ENCODE measurements at regions not wholly inside any gene's neighbourhood (a gene's known extent, or its start where the extent isn't known, plus 50 kb on each side); places are given as distances from the start of the nearest gene placed in this dataset.

DNA sequence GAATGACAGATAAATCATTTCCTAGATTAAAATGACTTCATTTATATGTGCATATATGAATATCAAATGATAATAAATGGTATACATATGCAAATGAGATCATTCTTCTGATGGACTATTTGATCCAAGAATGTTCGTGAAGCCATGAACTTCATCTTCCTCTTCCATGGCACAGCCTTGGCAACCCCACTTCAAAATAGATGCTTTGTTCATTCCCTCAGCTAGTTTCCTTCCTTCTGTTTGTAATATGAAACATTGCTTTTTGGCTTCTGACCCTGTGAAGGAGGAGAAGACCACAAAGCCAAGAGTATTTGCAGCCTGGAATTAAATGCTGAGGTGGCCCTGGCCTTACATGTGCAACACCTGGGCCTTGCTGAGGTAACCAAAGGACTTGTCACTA is 106.8 kb upstream of the LIFR start:
- CTCF ChIA-PET: interaction anchor here (1.2 kb wide), 1 partner anchor 222 kb away, joined by 3 read pairs; no protein-coding TSS in a partner anchor
- Histone ChIP-seq H3K27me3 (ENCODE audit: control insufficient read depth in 1 of 2, insufficient read depth in 2 of 2, low read length in 2 of 2) (peaks cover 3 to 21% of the 10 kb centered on the region in 2 experiments), H3K9me3 (ENCODE audit: control insufficient read depth in 1 of 2, insufficient read depth in 1 of 2, low read length in 2 of 2) (no peaks in the 10 kb centered on the region), H3K4me1 (ENCODE audit: insufficient read depth, low read length) (no peaks in the 10 kb centered on the region), H3K27ac (ENCODE audit: low read depth in 1 of 2, low read length in 2 of 2) (no peak overlapping the region), H3K4me3 (ENCODE audit: low read length) (no peak overlapping the region), H3K36me3 (ENCODE audit: insufficient read depth, low read length) (no peaks in the 10 kb centered on the region)
- POLR2A ChIA-PET: no interaction called here
- H3K36me3 Mint-ChIP-seq (ENCODE audit: low read depth): no peaks in the 10 kb centered on the region
- TF ChIP-seq, protein P1, sequence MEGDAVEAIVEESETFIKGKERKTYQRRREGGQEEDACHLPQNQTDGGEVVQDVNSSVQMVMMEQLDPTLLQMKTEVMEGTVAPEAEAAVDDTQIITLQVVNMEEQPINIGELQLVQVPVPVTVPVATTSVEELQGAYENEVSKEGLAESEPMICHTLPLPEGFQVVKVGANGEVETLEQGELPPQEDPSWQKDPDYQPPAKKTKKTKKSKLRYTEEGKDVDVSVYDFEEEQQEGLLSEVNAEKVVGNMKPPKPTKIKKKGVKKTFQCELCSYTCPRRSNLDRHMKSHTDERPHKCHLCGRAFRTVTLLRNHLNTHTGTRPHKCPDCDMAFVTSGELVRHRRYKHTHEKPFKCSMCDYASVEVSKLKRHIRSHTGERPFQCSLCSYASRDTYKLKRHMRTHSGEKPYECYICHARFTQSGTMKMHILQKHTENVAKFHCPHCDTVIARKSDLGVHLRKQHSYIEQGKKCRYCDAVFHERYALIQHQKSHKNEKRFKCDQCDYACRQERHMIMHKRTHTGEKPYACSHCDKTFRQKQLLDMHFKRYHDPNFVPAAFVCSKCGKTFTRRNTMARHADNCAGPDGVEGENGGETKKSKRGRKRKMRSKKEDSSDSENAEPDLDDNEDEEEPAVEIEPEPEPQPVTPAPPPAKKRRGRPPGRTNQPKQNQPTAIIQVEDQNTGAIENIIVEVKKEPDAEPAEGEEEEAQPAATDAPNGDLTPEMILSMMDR (IDR thresholded peaks at IDR 0.05): no peak
- no peaks in the 10 kb centered on the region for H3K9me3 Mint-ChIP-seq
- intact Hi-C loops (cut with DNase I, micrococcal nuclease): no loop called here
- H3K4me1 Mint-ChIP-seq (ENCODE audit: low read depth): no peaks in the 10 kb centered on the region
- H3K27ac Mint-ChIP-seq: no peak overlapping the region
- DNase-seq (no peak), ATAC-seq (ENCODE audit: poor library complexity) (no peak)
- H3K4me3 Mint-ChIP-seq: no peak overlapping the region
- H3K27me3 Mint-ChIP-seq: peaks cover 61% of the 10 kb centered on the region

DNA sequence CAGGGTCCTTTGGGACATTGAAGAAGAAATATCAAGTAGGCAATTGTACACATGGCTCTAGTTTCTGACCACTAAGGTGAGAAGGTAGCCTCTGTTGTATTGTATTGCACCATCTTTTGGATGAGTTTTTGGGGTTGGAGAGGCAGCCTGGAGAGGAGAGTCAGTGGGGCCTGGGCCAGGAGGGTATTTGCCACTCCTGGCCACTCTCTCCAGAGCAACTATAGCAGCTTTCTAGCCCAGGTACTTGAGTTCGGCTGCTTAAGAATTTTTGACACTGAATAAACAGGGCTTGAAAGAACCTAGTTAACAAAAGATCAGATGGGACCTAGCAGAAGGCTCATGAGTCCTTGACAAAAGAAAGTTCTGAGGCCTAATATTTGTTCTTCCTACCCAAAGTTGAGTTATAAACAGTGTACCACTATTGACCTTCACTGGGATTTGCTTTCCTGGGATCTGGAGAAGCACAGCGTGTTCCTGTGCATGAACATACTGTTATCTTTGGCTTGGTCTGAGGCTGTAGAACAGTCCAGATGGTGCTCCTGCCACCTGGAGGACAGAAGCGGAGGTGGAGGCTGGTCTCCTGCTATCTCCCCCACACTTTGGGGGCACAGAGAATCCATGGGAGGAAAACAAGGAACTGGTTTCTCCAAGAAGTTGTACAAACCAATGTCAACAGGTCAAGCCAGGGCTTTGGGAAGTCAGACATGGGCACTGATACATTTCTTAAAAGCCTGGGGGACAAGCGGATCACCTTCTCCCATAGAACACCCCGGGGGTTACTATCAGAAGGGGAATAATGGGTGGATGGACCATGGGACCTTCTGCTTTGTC is 110.4 kb upstream of the LIFR start:
- DNase-seq (no peak), ATAC-seq (ENCODE audit: poor library complexity) (no peak)
- Histone ChIP-seq H3K4me3 (ENCODE audit: low read length) (no peak overlapping the region), H3K36me3 (ENCODE audit: insufficient read depth, low read length) (no peaks in the 10 kb centered on the region), H3K4me1 (ENCODE audit: insufficient read depth, low read length) (no peaks in the 10 kb centered on the region), H3K9me3 (ENCODE audit: control insufficient read depth in 1 of 2, insufficient read depth in 1 of 2, low read length in 2 of 2) (no peaks in the 10 kb centered on the region), H3K27me3 (ENCODE audit: control insufficient read depth in 1 of 2, insufficient read depth in 2 of 2, low read length in 2 of 2) (peaks cover 2 to 13% of the 10 kb centered on the region in 2 experiments), H3K27ac (ENCODE audit: low read depth in 1 of 2, low read length in 2 of 2) (no peak overlapping the region)
- Mint-ChIP-seq H3K27me3 (peaks cover 38% of the 10 kb centered on the region), H3K27ac (no peak overlapping the region), H3K4me3 (no peak overlapping the region), H3K4me1 (ENCODE audit: low read depth) (no peaks in the 10 kb centered on the region), H3K9me3 (no peaks in the 10 kb centered on the region), H3K36me3 (ENCODE audit: low read depth) (no peaks in the 10 kb centered on the region)
- intact Hi-C loops (cut with DNase I, micrococcal nuclease): no loop called here
- CTCF ChIA-PET: no interaction called here
- POLR2A ChIA-PET: no interaction called here
- TF ChIP-seq, protein P1 (IDR thresholded peaks at IDR 0.05): no peak

DNA sequence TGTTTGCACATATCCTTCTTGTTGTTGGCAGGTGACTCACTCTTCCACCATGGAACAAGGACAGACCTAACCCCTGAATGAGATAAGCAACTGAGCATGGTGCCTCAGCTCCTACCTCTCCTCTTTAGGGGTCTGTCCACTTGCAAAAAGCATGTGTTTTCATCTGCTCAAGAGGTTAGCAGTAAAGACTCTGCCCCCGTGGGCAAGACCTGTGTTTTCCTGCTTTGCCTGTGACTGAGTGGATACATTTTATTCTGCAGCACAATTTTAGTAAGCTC is 111.0 kb upstream of the LIFR start:
- POLR2A ChIA-PET: no interaction called here
- no peak overlapping the region for H3K4me3 Mint-ChIP-seq

More for the DNA sequence above, 111.0 kb upstream of the LIFR start:
- Histone ChIP-seq H3K4me3 (ENCODE audit: low read length) (no peak overlapping the region), H3K36me3 (ENCODE audit: insufficient read depth, low read length) (no peaks in the 10 kb centered on the region), H3K9me3 (ENCODE audit: control insufficient read depth in 1 of 2, insufficient read depth in 1 of 2, low read length in 2 of 2) (no peaks in the 10 kb centered on the region), H3K27ac (ENCODE audit: low read depth in 1 of 2, low read length in 2 of 2) (no peak overlapping the region), H3K27me3 (ENCODE audit: control insufficient read depth in 1 of 2, insufficient read depth in 2 of 2, low read length in 2 of 2) (peaks cover 2 to 8% of the 10 kb centered on the region in 2 experiments), H3K4me1 (ENCODE audit: insufficient read depth, low read length) (no peaks in the 10 kb centered on the region)
- intact Hi-C loops (cut with DNase I, micrococcal nuclease): no loop called here
- H3K27ac Mint-ChIP-seq: no peak overlapping the region
- no peaks in the 10 kb centered on the region for H3K4me1 Mint-ChIP-seq (ENCODE audit: low read depth)
- CTCF ChIA-PET: no interaction called here
- no peaks in the 10 kb centered on the region for H3K9me3 Mint-ChIP-seq
- DNase-seq (no peak), ATAC-seq (ENCODE audit: poor library complexity) (no peak)
- TF ChIP-seq, protein P1 (IDR thresholded peaks at IDR 0.05): no peak
- peaks cover 32% of the 10 kb centered on the region for H3K27me3 Mint-ChIP-seq
- no peaks in the 10 kb centered on the region for H3K36me3 Mint-ChIP-seq (ENCODE audit: low read depth)

Measured in CD4-positive, alpha-beta T cell (primary cell).